ENCODE measurements at regions not wholly inside any gene's neighbourhood (a gene's known extent, or its start where the extent isn't known, plus 50 kb on each side); places are given as distances from the start of the nearest gene placed in this dataset.

DNA sequence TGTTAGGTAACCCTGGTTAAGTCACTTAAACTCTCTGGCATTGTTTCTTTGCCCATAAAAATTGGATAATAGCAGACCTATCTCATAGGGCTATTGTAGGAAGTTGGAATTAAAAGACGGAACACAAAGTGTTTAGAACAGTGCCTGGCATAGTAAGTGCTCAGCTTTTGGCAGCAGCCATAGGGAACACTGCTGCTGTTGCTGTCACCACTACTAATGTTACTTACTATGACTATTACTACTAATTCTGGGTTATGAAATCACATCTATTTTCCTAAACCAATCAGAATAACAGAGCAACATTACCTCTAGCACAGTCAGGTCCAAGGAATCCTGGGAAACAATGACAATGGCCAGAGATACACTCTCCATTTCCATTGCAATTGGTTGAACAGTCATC, 300.0 kb downstream of the SH2D1A start:
- Histone ChIP-seq H3K4me2 (ENCODE audit: insufficient read depth, low read length) (no peak overlapping the region), H3K9me1 (ENCODE audit: control insufficient read depth, insufficient read depth, low read length) (no peaks in the 10 kb centered on the region), H3K27ac (ENCODE audit: extremely low read depth, low read depth, low read length) (no peak overlapping the region), H3K4me3 (no peak overlapping the region), H3K9ac (ENCODE audit: insufficient read depth in 1 of 2, low read depth in 2 of 2, low read length in 2 of 2) (no peak overlapping the region), H3K79me2 (ENCODE audit: control insufficient read depth, insufficient read depth, low read length) (no peaks in the 10 kb centered on the region), H3K9me3 (replicated peaks; ENCODE audit: control insufficient read depth, insufficient read depth, low read depth, low read length) (0 out of 2 replicates have a peak, but pooled peaks cover 3% of the 10 kb centered on the region), H2AFZ (ENCODE audit: low read depth, low read length) (no peak overlapping the region), H4K20me1 (replicated peaks; ENCODE audit: control insufficient read depth, insufficient read depth, low read length) (no peaks in the 10 kb centered on the region), H3K27me3 (ENCODE audit: control insufficient read depth in 2 of 2, insufficient read depth in 2 of 2, low read length in 2 of 2) (no peaks in the 10 kb centered on the region), H3K36me3 (ENCODE audit: control insufficient read depth, insufficient read depth, low read length) (peaks cover 3% of the 10 kb centered on the region; the same call in 1 of the 3 replicates), H3K4me1 (replicated peaks in 1 of 2; ENCODE audit: control insufficient read depth in 2 of 2, insufficient read depth in 2 of 2, low read length in 2 of 2) (peaks cover 0 to 5% of the 10 kb centered on the region in 2 experiments; a peak in 2 of 5 replicates)
- POLR2A ChIA-PET: interaction anchor here (1.1 kb wide), 1 partner anchor 8 kb away, joined by 5 read pairs; no protein-coding TSS in a partner anchor
- no TSS peak for BruUV-seq (replicated peaks)
- DNase-seq (ENCODE audit: extremely low read depth in 1 of 4, low spot score in 3 of 4): no peak
- TF ChIP-seq, protein P1, sequence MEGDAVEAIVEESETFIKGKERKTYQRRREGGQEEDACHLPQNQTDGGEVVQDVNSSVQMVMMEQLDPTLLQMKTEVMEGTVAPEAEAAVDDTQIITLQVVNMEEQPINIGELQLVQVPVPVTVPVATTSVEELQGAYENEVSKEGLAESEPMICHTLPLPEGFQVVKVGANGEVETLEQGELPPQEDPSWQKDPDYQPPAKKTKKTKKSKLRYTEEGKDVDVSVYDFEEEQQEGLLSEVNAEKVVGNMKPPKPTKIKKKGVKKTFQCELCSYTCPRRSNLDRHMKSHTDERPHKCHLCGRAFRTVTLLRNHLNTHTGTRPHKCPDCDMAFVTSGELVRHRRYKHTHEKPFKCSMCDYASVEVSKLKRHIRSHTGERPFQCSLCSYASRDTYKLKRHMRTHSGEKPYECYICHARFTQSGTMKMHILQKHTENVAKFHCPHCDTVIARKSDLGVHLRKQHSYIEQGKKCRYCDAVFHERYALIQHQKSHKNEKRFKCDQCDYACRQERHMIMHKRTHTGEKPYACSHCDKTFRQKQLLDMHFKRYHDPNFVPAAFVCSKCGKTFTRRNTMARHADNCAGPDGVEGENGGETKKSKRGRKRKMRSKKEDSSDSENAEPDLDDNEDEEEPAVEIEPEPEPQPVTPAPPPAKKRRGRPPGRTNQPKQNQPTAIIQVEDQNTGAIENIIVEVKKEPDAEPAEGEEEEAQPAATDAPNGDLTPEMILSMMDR (IDR thresholded peaks at IDR 0.05 in 2 of 3, conservative IDR thresholded peaks at IDR 0.05 in 1 of 3; ENCODE audit: insufficient read depth in 2 of 3, low read depth in 1 of 3, low read length in 3 of 3): no peak
- TF ChIP-seq ZNF184 (CRISPR knock-in tag; IDR thresholded peaks at IDR 0.05): no peak
- TF ChIP-seq HMG20B (CRISPR knock-in tag; IDR thresholded peaks at IDR 0.05): no peak
- TF ChIP-seq, protein P2, sequence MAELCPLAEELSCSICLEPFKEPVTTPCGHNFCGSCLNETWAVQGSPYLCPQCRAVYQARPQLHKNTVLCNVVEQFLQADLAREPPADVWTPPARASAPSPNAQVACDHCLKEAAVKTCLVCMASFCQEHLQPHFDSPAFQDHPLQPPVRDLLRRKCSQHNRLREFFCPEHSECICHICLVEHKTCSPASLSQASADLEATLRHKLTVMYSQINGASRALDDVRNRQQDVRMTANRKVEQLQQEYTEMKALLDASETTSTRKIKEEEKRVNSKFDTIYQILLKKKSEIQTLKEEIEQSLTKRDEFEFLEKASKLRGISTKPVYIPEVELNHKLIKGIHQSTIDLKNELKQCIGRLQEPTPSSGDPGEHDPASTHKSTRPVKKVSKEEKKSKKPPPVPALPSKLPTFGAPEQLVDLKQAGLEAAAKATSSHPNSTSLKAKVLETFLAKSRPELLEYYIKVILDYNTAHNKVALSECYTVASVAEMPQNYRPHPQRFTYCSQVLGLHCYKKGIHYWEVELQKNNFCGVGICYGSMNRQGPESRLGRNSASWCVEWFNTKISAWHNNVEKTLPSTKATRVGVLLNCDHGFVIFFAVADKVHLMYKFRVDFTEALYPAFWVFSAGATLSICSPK (IDR thresholded peaks at IDR 0.05; ENCODE audit: borderline replicate concordance): no peak
- no peak for TF ChIP-seq SUPT5H (IDR thresholded peaks at IDR 0.05)
- TF ChIP-seq, protein P3, sequence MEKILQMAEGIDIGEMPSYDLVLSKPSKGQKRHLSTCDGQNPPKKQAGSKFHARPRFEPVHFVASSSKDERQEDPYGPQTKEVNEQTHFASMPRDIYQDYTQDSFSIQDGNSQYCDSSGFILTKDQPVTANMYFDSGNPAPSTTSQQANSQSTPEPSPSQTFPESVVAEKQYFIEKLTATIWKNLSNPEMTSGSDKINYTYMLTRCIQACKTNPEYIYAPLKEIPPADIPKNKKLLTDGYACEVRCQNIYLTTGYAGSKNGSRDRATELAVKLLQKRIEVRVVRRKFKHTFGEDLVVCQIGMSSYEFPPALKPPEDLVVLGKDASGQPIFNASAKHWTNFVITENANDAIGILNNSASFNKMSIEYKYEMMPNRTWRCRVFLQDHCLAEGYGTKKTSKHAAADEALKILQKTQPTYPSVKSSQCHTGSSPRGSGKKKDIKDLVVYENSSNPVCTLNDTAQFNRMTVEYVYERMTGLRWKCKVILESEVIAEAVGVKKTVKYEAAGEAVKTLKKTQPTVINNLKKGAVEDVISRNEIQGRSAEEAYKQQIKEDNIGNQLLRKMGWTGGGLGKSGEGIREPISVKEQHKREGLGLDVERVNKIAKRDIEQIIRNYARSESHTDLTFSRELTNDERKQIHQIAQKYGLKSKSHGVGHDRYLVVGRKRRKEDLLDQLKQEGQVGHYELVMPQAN (IDR thresholded peaks at IDR 0.05; ENCODE audit: borderline replicate concordance): no peak
- TF ChIP-seq ZNF224 (CRISPR knock-in tag; IDR thresholded peaks at IDR 0.05): no peak
- CTCF ChIA-PET (ENCODE audit: low intra/inter-chr PET ratio): no interaction called here
- intact Hi-C loops (cut with micrococcal nuclease) (no loop called here), in situ Hi-C loops (cut with MboI) (no loop called here)
- no peak for FAIRE-seq
- no peak for ATAC-seq
- WGBS (ENCODE audit: insufficient coverage, low coverage, missing lambda C conversion rate): 89% methylated on average over 1 of the region's 1 CpG

All from K562 (cell line).